22Rv1 (cell line): ENCODE measurements at regions not wholly inside any gene's neighbourhood (a gene's known extent, or its start where the extent isn't known, plus 50 kb on each side); places are given as distances from the start of the nearest gene placed in this dataset.

Source experiments
- CTCF ChIP-seq: fragments of 450-650 bp; IDR thresholded peaks from 2 replicates; pipeline ENCODE4 v1.5.1; 2017; ENCODE audit warnings: mild to moderate bottlenecking
- ZFX ChIP-seq: fragments of 450-650 bp; IDR thresholded peaks from 2 replicates; pipeline ENCODE4 v1.6.1; 2017; ENCODE audit warnings: antibody characterized with exemption, borderline replicate concordance

DNA sequence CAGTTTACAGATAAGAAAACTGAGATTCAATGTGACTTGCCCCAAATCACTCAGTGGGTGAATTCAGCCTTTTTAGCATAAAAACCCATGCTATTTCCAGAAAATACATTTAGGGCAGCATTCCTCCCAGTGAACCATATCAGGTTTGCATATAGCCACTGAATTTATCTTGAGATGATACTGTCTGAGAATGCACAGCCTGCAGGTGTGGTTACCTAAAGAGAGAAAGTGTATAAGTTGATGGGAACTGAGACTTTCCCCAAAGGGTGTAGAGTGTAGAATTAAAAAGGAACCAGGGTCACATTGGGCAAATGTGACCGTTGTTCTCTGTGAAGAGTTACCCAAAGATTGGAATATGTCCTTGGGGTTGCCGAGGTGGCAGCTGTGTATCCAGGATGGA, 100.0 kb upstream of the PIK3R1 start:
- no peak for TF ChIP-seq CTCF
- no peak for TF ChIP-seq ZFX
